CD4-positive, alpha-beta memory T cell (primary cell): ENCODE measurements at regions not wholly inside any gene's neighbourhood (a gene's known extent, or its start where the extent isn't known, plus 50 kb on each side); places are given as distances from the start of the nearest gene placed in this dataset.
A peak's percentile ranks its signal among the peaks of the same experiment; 100 is the strongest.

Experiments used
- CTCF ChIA-PET: fragments of 350-600 bp; sonication (Branson Sonifier 250); formaldehyde crosslinking; loops from one replicate; lab custom pipeline; 2021; ENCODE audit warnings: inconsistent platforms; ENCODE audit not compliant: partially characterized antibody; lab: Charles Lee
- POLR2A ChIA-PET: fragments of 350-600 bp; sonication (Branson Sonifier 250); formaldehyde crosslinking; loops from one replicate; lab custom pipeline; 2021; ENCODE audit not compliant: partially characterized antibody; lab: Charles Lee
- DNase-seq, 5 donors: peaks; one replicate each; pipeline versions ENCODE4 v3.0.0 to v3.0.0-alpha.2; 2020 to 2022; ENCODE audit warnings: mixed read lengths in 1 of 5
- H3K27ac ChIP-seq: one replicate; pipeline ENCODE4 v1.7.0; 2013; ENCODE audit warnings: low read depth, low read length
- H3K27me3 ChIP-seq: 2 replicates; pipeline ENCODE4 v1.7.0; 2013; ENCODE audit warnings: mild to moderate bottlenecking, low read length, moderate library complexity; ENCODE audit not compliant: insufficient read depth
- H3K36me3 ChIP-seq: 2 replicates; pipeline ENCODE4 v1.7.0; 2013; ENCODE audit warnings: mild to moderate bottlenecking, low read length, moderate library complexity; ENCODE audit not compliant: insufficient read depth
- H3K4me1 ChIP-seq: 2 replicates; pipeline ENCODE4 v1.7.0; 2013; ENCODE audit warnings: mild to moderate bottlenecking, low read length, moderate library complexity; ENCODE audit not compliant: insufficient read depth
- H3K4me3 ChIP-seq, 2 donors: one replicate each; pipeline ENCODE4 v1.7.0; 2013; ENCODE audit warnings: low read length in 2 of 2, mild to moderate bottlenecking in 1 of 2
- H3K9me3 ChIP-seq, 2 donors: one replicate each; pipeline ENCODE4 v1.7.0; 2013; ENCODE audit warnings: low read length in 2 of 2, control low read depth in 1 of 2; ENCODE audit not compliant: control insufficient read depth in 1 of 2
- H3K27ac Mint-ChIP-seq, 7 donors: one replicate each; pipeline ENCODE4 v1.8.0; 2020 to 2021; ENCODE audit warnings: mixed read lengths in 7 of 7, mild to moderate bottlenecking in 6 of 7, inconsistent platforms in 3 of 7, moderate library complexity in 3 of 7
- H3K27me3 Mint-ChIP-seq, 2 donors: one replicate each; pipeline ENCODE4 v1.8.0; 2020 to 2021; ENCODE audit warnings: mixed read lengths in 2 of 2
- H3K36me3 Mint-ChIP-seq, 2 donors: one replicate each; pipeline ENCODE4 v1.8.0; 2020 to 2021; ENCODE audit warnings: mixed read lengths in 2 of 2, inconsistent platforms in 1 of 2, mild to moderate bottlenecking in 1 of 2
- H3K4me1 Mint-ChIP-seq, 4 donors: one replicate each; pipeline ENCODE4 v1.8.0; 2020 to 2021; ENCODE audit warnings: mixed read lengths in 4 of 4, mild to moderate bottlenecking in 1 of 4
- H3K4me3 Mint-ChIP-seq, 8 donors: one replicate each; pipeline ENCODE4 v1.8.0; 2020 to 2021; ENCODE audit warnings: mixed read lengths in 8 of 8, mild to moderate bottlenecking in 7 of 8, moderate library complexity in 6 of 8, inconsistent platforms in 3 of 8
- H3K9me3 Mint-ChIP-seq, 8 donors: one replicate each; pipeline ENCODE4 v1.8.0; 2020 to 2021; ENCODE audit warnings: mixed read lengths in 8 of 8, mild to moderate bottlenecking in 5 of 8, inconsistent platforms in 3 of 8, moderate library complexity in 1 of 8
- intact Hi-C: fragments of 100-400 bp; cut with micrococcal nuclease; formaldehyde crosslinking; loops from one replicate; pipeline ENCODE4 v1.15.1; 2023

DNA sequence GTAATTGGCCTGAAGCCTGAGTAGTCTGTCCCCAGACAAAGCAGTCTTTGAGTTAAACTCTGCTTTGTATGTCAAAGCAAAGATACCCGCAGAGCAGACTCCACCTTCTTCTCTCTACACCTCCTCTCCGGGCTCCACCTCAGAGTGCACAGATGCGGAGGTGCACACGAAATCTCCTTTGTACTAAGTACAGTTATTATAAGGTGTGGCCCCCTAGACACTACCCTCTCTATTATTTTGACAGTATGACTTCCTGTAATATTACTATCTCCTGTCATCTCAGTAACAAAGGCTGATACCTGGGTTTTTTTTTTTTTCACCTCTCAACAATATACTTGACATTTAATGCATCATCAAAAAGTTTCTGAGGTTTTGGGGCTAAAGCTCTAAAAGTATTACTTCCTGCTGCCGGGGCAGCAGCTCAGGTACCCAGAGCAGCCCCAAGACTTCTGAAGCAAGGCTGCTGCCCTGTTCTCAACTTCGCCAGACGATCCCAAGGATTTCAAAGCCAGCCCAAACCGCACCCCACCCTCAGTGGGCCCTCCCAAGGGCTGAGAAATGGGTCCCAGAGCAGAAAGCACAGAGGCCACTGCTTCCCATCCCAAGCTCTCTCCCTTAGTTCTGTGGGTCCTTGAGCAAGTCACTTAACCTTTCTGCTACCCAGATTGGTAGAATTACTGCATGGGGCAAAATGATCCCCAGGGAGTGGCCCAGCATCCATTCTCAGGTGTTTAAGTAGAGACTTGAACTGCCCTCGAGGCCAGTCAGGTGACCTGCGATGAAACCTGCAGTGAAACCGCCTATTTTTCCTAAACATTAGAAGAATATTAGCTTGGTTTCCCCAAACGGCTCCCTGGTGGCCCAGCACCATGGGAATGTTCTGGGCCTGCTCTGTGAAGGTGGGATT lies 180.6 kb downstream of the FOXO1 start:
- H3K4me1 Mint-ChIP-seq = peaks cover 53 to 96% (median 85%) of the 10 kb centered on the region in 4 donors
- peaks cover 87% of the 10 kb centered on the region for H3K4me1 ChIP-seq
- peaks cover 0 to 2% (median 0%) of the 10 kb centered on the region in 8 donors for H3K9me3 Mint-ChIP-seq
- no peaks in the 10 kb centered on the region for H3K36me3 Mint-ChIP-seq
- H3K36me3 ChIP-seq = no peaks in the 10 kb centered on the region
- intact Hi-C loops = loop anchor here (1.0 to 5.0 kb wide), 13 partner anchors 9 to 709 kb away; no protein-coding TSS in a partner anchor
- peak overlapping the region; percentile 59 to 93 (median 82) for H3K4me3 Mint-ChIP-seq
- no peaks in the 10 kb centered on the region for H3K27me3 ChIP-seq
- ChIA-PET CTCF (interaction anchor here (0.8 to 3.4 kb wide), 6 partner anchors 26 to 417 kb away, joined by 3 to 15 read pairs (median 3); no protein-coding TSS in a partner anchor), POLR2A (interaction anchor here (0.7 to 4.9 kb wide), 26 partner anchors 9 to 733 kb away, joined by 3 to 70 read pairs (median 3); partner anchors contain the start of gene FOXO1)
- peak overlapping the region; percentile 89 to 99 (median 98) for H3K27ac Mint-ChIP-seq
- peak overlapping the region; percentile 68 for H3K27ac ChIP-seq
- no peaks in the 10 kb centered on the region for H3K27me3 Mint-ChIP-seq
- no peaks in the 10 kb centered on the region for H3K9me3 ChIP-seq
- H3K4me3 ChIP-seq = peak overlapping the region; percentile 0 to 29
- DNase-seq = peak; percentile 81 to 92 (median 91)

DNA sequence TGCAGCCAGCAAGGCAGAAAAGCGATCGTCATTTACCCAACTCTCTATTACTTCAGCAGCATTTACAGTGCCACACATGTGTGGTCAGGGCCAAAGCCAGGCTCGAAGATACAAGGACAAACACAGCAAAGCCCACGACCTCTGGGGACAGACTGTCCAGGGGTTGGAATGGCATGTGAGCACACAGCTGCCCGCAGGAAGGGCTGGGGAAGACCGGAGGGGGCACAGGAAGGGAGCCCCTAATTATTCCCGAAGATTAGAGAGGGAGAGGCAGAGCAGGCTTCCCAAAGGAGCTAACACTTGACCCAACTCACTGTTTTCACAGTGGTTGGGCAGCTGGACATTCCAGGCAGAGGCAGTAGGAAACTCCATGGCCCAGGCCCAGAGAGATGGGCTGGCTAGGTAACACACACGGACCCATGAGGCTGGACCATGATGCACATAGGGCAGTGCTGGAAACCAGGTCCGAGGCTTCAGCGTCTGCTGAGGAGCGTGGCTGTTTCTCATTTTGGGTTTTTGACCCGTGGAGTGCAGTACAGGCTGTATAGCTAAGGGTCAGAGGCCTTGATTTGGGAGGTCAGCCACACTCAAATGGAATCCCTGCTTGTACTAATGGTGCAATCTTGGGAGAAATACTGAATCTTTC lies 179.8 kb downstream of the FOXO1 start:
- no peaks in the 10 kb centered on the region for H3K36me3 Mint-ChIP-seq
- Histone ChIP-seq H3K4me1 (peaks cover 88% of the 10 kb centered on the region), H3K9me3 (no peaks in the 10 kb centered on the region), H3K4me3 (peak overlapping the region; percentile 0 to 29), H3K27me3 (no peaks in the 10 kb centered on the region), H3K27ac (peak overlapping the region; percentile 68), H3K36me3 (no peaks in the 10 kb centered on the region)
- H3K27me3 Mint-ChIP-seq = no peaks in the 10 kb centered on the region
- peak overlapping the region; percentile 89 to 99 (median 98) for H3K27ac Mint-ChIP-seq
- H3K4me1 Mint-ChIP-seq = peaks cover 51 to 96% (median 85%) of the 10 kb centered on the region in 4 donors
- H3K9me3 Mint-ChIP-seq = peaks cover 0 to 2% (median 0%) of the 10 kb centered on the region in 8 donors
- intact Hi-C loops = loop anchor here (5.0 kb wide), 5 partner anchors 46 to 709 kb away; no protein-coding TSS in a partner anchor
- ChIA-PET CTCF (interaction anchor here (0.8 to 1.2 kb wide), 4 partner anchors 25 to 214 kb away, joined by 3 read pairs; no protein-coding TSS in a partner anchor), POLR2A (interaction anchor here (0.7 to 4.9 kb wide), 17 partner anchors 8 to 300 kb away, joined by 3 to 70 read pairs (median 6); partner anchors contain the start of gene FOXO1)
- peak overlapping the region in 4 of 8 donors; percentile 59 to 93 (median 88) for H3K4me3 Mint-ChIP-seq
- DNase-seq = no peak

GRCh38 chr13:40488869-40489391 lies 177.5 kb downstream of the FOXO1 start:
- DNase-seq = no peak
- Histone ChIP-seq H3K27me3 (no peaks in the 10 kb centered on the region), H3K4me1 (peaks cover 89% of the 10 kb centered on the region), H3K27ac (peak overlapping the region; percentile 4), H3K4me3 (no peak overlapping the region), H3K36me3 (no peaks in the 10 kb centered on the region), H3K9me3 (no peaks in the 10 kb centered on the region)
- POLR2A ChIA-PET = interaction anchor here (0.8 to 4.4 kb wide), 5 partner anchors 57 to 282 kb away, joined by 3 to 46 read pairs (median 3); partner anchors contain the start of gene FOXO1
- H3K4me1 Mint-ChIP-seq = peaks cover 54 to 95% (median 81%) of the 10 kb centered on the region in 4 donors
- peak overlapping the region in 4 of 8 donors; percentile 64 to 82 (median 79) for H3K4me3 Mint-ChIP-seq
- CTCF ChIA-PET = interaction anchor here (0.6 to 1.5 kb wide), 4 partner anchors 86 to 299 kb away, joined by 3 read pairs; no protein-coding TSS in a partner anchor
- no peaks in the 10 kb centered on the region for H3K36me3 Mint-ChIP-seq
- H3K9me3 Mint-ChIP-seq = peaks cover 0 to 2% (median 0%) of the 10 kb centered on the region in 8 donors
- no peaks in the 10 kb centered on the region for H3K27me3 Mint-ChIP-seq
- peak overlapping the region in 6 of 7 donors; percentile 72 to 95 (median 88) for H3K27ac Mint-ChIP-seq
- intact Hi-C loops = loop anchor here (5.0 kb wide), 5 partner anchors 43 to 712 kb away; no protein-coding TSS in a partner anchor

DNA sequence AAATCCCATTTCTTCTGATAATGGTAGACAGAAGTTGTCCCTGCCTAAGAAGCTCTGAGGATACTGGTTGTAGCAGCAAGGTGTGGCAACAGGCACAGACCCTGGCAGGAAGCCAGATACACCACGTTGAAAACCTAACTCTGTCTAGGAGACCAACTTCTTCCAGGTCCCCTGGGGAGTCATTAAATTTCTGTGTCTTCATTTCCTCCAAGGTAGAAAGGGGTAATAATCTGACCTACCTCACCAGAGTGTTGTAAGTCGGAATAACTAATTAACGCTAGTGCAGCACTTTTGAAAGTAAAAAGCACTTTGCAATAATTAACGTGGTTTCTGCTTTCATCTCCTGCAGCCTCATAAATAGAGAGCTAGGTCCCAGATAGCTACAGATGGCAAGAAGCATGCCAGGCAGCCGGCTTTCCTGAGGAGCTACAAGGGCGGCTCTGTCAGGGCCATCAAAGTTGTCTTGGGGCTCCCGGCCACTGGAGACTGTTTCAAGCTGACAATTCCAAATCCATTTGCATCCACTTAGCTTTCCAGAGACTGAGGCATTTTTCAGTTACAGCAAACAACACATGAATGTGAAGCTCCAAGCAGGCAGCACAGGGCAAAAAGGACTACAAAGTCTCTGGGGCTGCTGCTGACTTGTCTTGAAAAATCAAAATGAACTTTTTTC lies 176.2 kb downstream of the FOXO1 start:
- peaks cover 0 to 2% (median 0%) of the 10 kb centered on the region in 8 donors for H3K9me3 Mint-ChIP-seq
- H3K27me3 Mint-ChIP-seq = no peaks in the 10 kb centered on the region
- intact Hi-C loops = no loop called here
- ChIA-PET CTCF (interaction anchor here (0.8 to 1.5 kb wide), 7 partner anchors 13 to 348 kb away, joined by 3 to 5 read pairs (median 3); no protein-coding TSS in a partner anchor), POLR2A (interaction anchor here (0.6 to 4.4 kb wide), 14 partner anchors 18 to 303 kb away, joined by 3 to 46 read pairs (median 3); partner anchors contain the start of gene FOXO1)
- H3K4me3 Mint-ChIP-seq = peak overlapping the region; percentile 59 to 82 (median 69)
- peak overlapping the region; percentile 85 to 95 (median 89) for H3K27ac Mint-ChIP-seq
- H3K4me1 Mint-ChIP-seq = peaks cover 55 to 95% (median 82%) of the 10 kb centered on the region in 4 donors
- H3K4me1 ChIP-seq = peaks cover 89% of the 10 kb centered on the region
- H3K9me3 ChIP-seq = no peaks in the 10 kb centered on the region
- peak overlapping the region; percentile 4 for H3K27ac ChIP-seq
- no peaks in the 10 kb centered on the region for H3K27me3 ChIP-seq
- H3K36me3 ChIP-seq = no peaks in the 10 kb centered on the region
- DNase-seq = peak; percentile 59 to 68 (median 65)
- H3K36me3 Mint-ChIP-seq = peaks cover 0 to 1% of the 10 kb centered on the region in 2 donors
- H3K4me3 ChIP-seq = peak overlapping the region; percentile 7 to 9

GRCh38 chr13:40492511-40492910 lies 173.9 kb downstream of the FOXO1 start:
- ChIA-PET CTCF (interaction anchor here (1.5 kb wide), 1 partner anchor 424 kb away, joined by 4 read pairs; no protein-coding TSS in a partner anchor), POLR2A (interaction anchor here (0.6 to 4.6 kb wide), 2 partner anchors 8 to 12 kb away, joined by 3 to 60 read pairs; no protein-coding TSS in a partner anchor)
- no peak overlapping the region for H3K27ac ChIP-seq
- intact Hi-C loops = no loop called here
- H3K27ac Mint-ChIP-seq = peak overlapping the region in 5 of 7 donors; percentile 19 to 93 (median 53)
- H3K9me3 Mint-ChIP-seq = peaks cover 0 to 1% (median 0%) of the 10 kb centered on the region in 8 donors
- no peaks in the 10 kb centered on the region for H3K27me3 ChIP-seq
- H3K4me1 ChIP-seq = peaks cover 81% of the 10 kb centered on the region
- peaks cover 0 to 1% of the 10 kb centered on the region in 2 donors for H3K36me3 Mint-ChIP-seq
- H3K4me3 ChIP-seq = no peak overlapping the region
- no peak overlapping the region for H3K4me3 Mint-ChIP-seq
- H3K36me3 ChIP-seq = no peaks in the 10 kb centered on the region
- no peak for DNase-seq
- H3K9me3 ChIP-seq = no peaks in the 10 kb centered on the region
- peaks cover 67 to 97% (median 84%) of the 10 kb centered on the region in 4 donors for H3K4me1 Mint-ChIP-seq
- H3K27me3 Mint-ChIP-seq = no peaks in the 10 kb centered on the region

DNA sequence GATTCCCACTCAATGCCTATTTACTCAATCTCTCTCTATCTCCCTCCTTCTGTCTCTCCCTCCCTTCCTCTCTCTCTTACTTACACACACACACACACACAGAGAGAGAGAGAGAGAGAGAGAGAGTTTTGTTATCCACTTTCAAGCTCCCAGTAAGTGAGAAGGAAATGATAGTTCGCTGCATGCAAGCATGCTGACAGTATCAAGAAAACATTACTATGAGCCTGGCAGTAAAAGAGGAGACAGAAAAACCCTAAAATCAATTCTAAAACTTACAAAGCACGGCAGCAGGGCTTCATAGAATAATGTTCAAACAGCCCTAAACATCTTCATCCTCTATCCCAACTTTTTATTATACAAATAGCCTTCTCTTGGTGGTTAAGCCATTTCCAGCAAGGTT lies 171.9 kb downstream of the FOXO1 start:
- peak overlapping the region; percentile 38 for H3K27ac ChIP-seq
- DNase-seq = peak in 3 of 5 donors; percentile 37 to 54 (median 49)
- peaks cover 0 to 1% of the 10 kb centered on the region in 2 donors for H3K36me3 Mint-ChIP-seq
- no peaks in the 10 kb centered on the region for H3K27me3 ChIP-seq
- no peaks in the 10 kb centered on the region for H3K27me3 Mint-ChIP-seq
- no peaks in the 10 kb centered on the region for H3K36me3 ChIP-seq
- H3K4me1 ChIP-seq = peaks cover 74% of the 10 kb centered on the region
- intact Hi-C loops = loop anchor here (2.0 kb wide), 2 partner anchors 106 to 172 kb away; partner anchors contain the start of gene FOXO1
- peak overlapping the region in 1 of 2 donors; percentile 33 for H3K4me3 ChIP-seq
- ChIA-PET POLR2A (interaction anchor here (0.5 to 4.6 kb wide), 26 partner anchors 10 to 307 kb away, joined by 3 to 60 read pairs (median 4); partner anchors contain the start of gene FOXO1), CTCF (interaction anchor here (0.6 to 1.4 kb wide), 2 partner anchors 274 to 288 kb away, joined by 3 read pairs; no protein-coding TSS in a partner anchor)
- peak overlapping the region; percentile 90 to 98 (median 94) for H3K27ac Mint-ChIP-seq
- H3K9me3 Mint-ChIP-seq = no peaks in the 10 kb centered on the region
- H3K4me3 Mint-ChIP-seq = peak overlapping the region; percentile 71 to 92 (median 84)
- H3K4me1 Mint-ChIP-seq = peaks cover 70 to 92% (median 80%) of the 10 kb centered on the region in 4 donors
- H3K9me3 ChIP-seq = no peaks in the 10 kb centered on the region
